K562 (cell line): ENCODE measurements at regions not wholly inside any gene's neighbourhood (a gene's known extent, or its start where the extent isn't known, plus 50 kb on each side); places are given as distances from the start of the nearest gene placed in this dataset.

Experiments used
- ATAC-seq: fragments of 200-7000 bp; cut with Tn5 transposase; 3 replicates; pipeline ENCODE4 v1.9.1; 2020; ENCODE audit warnings: moderate library complexity
- BruUV-seq: library from RNA; stranded (reverse); fragments of 400-500 nt; replicated peaks from 2 replicates; lab custom pipeline; 2021; lab: Mats Ljungman, UMichigan
- CTCF ChIA-PET: fragments of 300-600 bp; formaldehyde crosslinking; extraction: SDS; loops from one replicate; lab custom pipeline; 2021; ENCODE audit warnings: low intra/inter-chr PET ratio; lab: Yijun Ruan, JAX
- POLR2A ChIA-PET: fragments of 300-600, 350-650 bp; sonication (Branson Sonifier 250); formaldehyde crosslinking; extraction: SDS; loops from one replicate; lab custom pipeline; 2021; ENCODE audit warnings: antibody characterized with exemption, inconsistent platforms; lab: Yijun Ruan, JAX
- DNase-seq, 4 experiments: peaks; one replicate each; pipeline versions ENCODE4 v3.0.0 to v3.0.0-alpha.2; 2011 to 2018; ENCODE audit warnings: low spot score in 3 of 4, mixed read lengths in 3 of 4; ENCODE audit errors: extremely low read depth in 1 of 4
- FAIRE-seq: peaks from 2 replicates; lab custom pipeline; 2011; peaks lifted over from hg19 to GRCh38; lab: Jason Lieb, UNC
- H2AFZ ChIP-seq: 2 replicates; pipeline ENCODE4 v1.6.0; 2011; ENCODE audit warnings: low read depth, low read length, control low read depth, inconsistent platforms
- H3K27ac ChIP-seq: fragments of 200-600 bp; 3 replicates; pipeline ENCODE4 v1.8.0; 2011; ENCODE audit warnings: low read depth, mild to moderate bottlenecking, control low read depth, inconsistent platforms, low read length, moderate library complexity, mixed read lengths; ENCODE audit errors: extremely low read depth
- H3K27me3 ChIP-seq, 2 experiments: fragments of 300-600 bp in 1 of 2; 2 replicates in 1 of 2; 3 replicates in 1 of 2; pipeline versions ENCODE4 v1.6.0 to v1.8.0; 2011; ENCODE audit warnings: inconsistent platforms in 2 of 2, low read length in 2 of 2, mild to moderate bottlenecking in 1 of 2, mixed read lengths in 1 of 2, moderate library complexity in 1 of 2; ENCODE audit not compliant: control insufficient read depth in 2 of 2, insufficient read depth in 2 of 2
- H3K36me3 ChIP-seq: fragments of 300-600 bp; 3 replicates; pipeline ENCODE4 v1.8.0; 2011; ENCODE audit warnings: mild to moderate bottlenecking, low read length, inconsistent platforms; ENCODE audit not compliant: control insufficient read depth, insufficient read depth
- H3K4me1 ChIP-seq, 2 experiments: fragments of 200-600 bp in 1 of 2; replicated peaks in 1 of 2; 2 replicates in 1 of 2; 3 replicates in 1 of 2; pipeline versions ENCODE4 v1.5.1 to v1.8.0; 2011; ENCODE audit warnings: inconsistent platforms in 2 of 2, low read length in 2 of 2, mild to moderate bottlenecking in 1 of 2, mixed read lengths in 1 of 2, moderate library complexity in 1 of 2; ENCODE audit not compliant: control insufficient read depth in 2 of 2, insufficient read depth in 2 of 2
- H3K4me2 ChIP-seq: 2 replicates; pipeline ENCODE4 v1.6.1; 2011; ENCODE audit warnings: low read length, control low read depth, inconsistent platforms, mixed read lengths; ENCODE audit not compliant: insufficient read depth
- H3K4me3 ChIP-seq: fragments of 200-600 bp; sonication (generic), shearing (Covaris generic); 2 replicates; pipeline ENCODE4 v1.5.1; 2016; ENCODE audit warnings: control low read depth, inconsistent platforms
- H3K79me2 ChIP-seq: fragments of 200-600 bp; 3 replicates; pipeline ENCODE4 v1.8.0; 2011; ENCODE audit warnings: low read length, inconsistent platforms; ENCODE audit not compliant: control insufficient read depth, insufficient read depth
- H3K9ac ChIP-seq, 2 experiments: 2 replicates each; pipeline versions ENCODE4 v1.6.0 to v1.6.1; 2011; ENCODE audit warnings: low read depth in 2 of 2, low read length in 2 of 2, control low read depth in 1 of 2, inconsistent platforms in 1 of 2, mild to moderate bottlenecking in 1 of 2, mixed read lengths in 1 of 2; ENCODE audit not compliant: insufficient read depth in 1 of 2
- H3K9me1 ChIP-seq: one replicate; pipeline ENCODE4 v1.6.0; 2011; ENCODE audit warnings: inconsistent platforms, mild to moderate bottlenecking, low read length, moderate library complexity; ENCODE audit not compliant: control insufficient read depth, insufficient read depth
- H3K9me3 ChIP-seq: replicated peaks from 2 replicates; pipeline ENCODE4 v1.5.1; 2011; ENCODE audit warnings: low read depth, low read length, inconsistent platforms; ENCODE audit not compliant: control insufficient read depth, insufficient read depth
- H4K20me1 ChIP-seq: replicated peaks from 2 replicates; pipeline ENCODE4 v1.6.1; 2011; ENCODE audit warnings: low read length, inconsistent platforms, mixed read lengths; ENCODE audit not compliant: control insufficient read depth, insufficient read depth
- NFE2 ChIP-seq: IDR thresholded peaks from 2 replicates; pipeline ENCODE4 v1.6.1; 2014; ENCODE audit warnings: antibody characterized with exemption, low read depth
- PHF8 ChIP-seq: fragments of 200-600 bp; sonication (generic); IDR thresholded peaks from 2 replicates; pipeline ENCODE4 v1.6.1; 2012; ENCODE audit warnings: mixed run types, mild to moderate bottlenecking, inconsistent platforms, low read length, moderate library complexity, borderline replicate concordance
- PRPF4 ChIP-seq: fragments of 200-400 bp; formaldehyde crosslinking; IDR thresholded peaks from one replicate; pipeline ENCODE4 v1.6.1; 2017; ENCODE audit warnings: low read length, low read depth, mild to moderate bottlenecking; ENCODE audit not compliant: insufficient read depth, poor library complexity, severe bottlenecking
- WGBS: fragments of 100-300 bp; shearing (Covaris generic); methylation state at CpG from one replicate; pipeline ENCODE4 v1.1.6; 2016; ENCODE audit warnings: low coverage, mixed read lengths; ENCODE audit not compliant: insufficient coverage; ENCODE audit errors: missing lambda C conversion rate; 5-methylcytosine and 5-hydroxymethylcytosine counted together
- in situ Hi-C: fragments of 300-500 bp; cut with MboI; formaldehyde crosslinking; loops from 4 replicates; pipeline ENCODE4 v1.15.0; 2018; ENCODE audit warnings: inconsistent platforms, mixed read lengths
- intact Hi-C: fragments of 100-400 bp; cut with micrococcal nuclease; formaldehyde crosslinking; loops from 2 replicates; pipeline ENCODE4 v1.14.2; 2022
- TF ChIP-seq, protein P1 (sequence below), 2 experiments: fragments of 450-650 bp; conservative IDR thresholded peaks; 2 replicates each; pipeline ENCODE4 v1.6.1; 2017; ENCODE audit warnings: mild to moderate bottlenecking in 2 of 2, moderate library complexity in 2 of 2

DNA sequence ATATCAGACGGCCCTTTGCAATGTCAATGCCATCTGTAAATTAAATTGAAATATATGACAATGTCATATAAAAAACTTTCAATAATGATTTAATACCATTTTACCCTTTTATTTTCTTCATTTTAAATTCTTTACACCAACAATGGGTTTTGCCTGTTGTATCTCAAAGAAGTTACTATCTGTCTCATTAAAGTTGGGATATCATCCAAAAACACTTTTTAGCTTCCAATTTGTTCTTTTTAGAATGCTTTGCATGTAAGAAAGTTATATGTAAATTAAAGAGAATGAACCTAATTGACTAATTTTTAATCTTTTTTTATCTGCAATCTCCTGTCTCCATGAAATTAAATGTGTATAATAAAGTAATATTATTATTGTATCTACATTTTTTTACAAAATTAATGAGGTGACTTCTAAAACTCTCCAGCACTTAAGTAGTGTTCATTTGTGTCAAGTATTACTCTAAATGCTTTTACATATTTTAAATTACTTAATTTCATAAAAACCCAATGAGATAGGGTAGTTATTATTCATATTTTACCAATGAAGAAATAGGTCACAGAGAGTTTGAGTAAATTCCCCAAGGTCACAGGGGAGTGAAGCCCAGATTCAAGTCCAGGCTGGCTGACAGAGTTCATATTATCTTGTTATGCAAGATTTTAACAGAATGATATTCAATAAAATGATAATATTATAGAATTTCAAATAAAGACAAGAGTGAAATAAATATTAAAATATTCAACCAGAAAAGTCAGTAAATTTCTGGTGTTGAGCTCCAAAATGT, 673.0 kb upstream of the FLRT2 start:
- POLR2A ChIA-PET: no interaction called here
- no peaks in the 10 kb centered on the region for H3K79me2 ChIP-seq
- no peak overlapping the region for H2AFZ ChIP-seq
- no TSS peak for BruUV-seq
- 0% methylated on average over 1 of the region's 1 CpG for whole genome bisulfite sequencing
- intact Hi-C loops: no loop called here
- no peaks in the 10 kb centered on the region for H3K9me1 ChIP-seq
- no peaks in the 10 kb centered on the region for H3K36me3 ChIP-seq
- H3K4me1 ChIP-seq: no peaks in the 10 kb centered on the region
- H3K9me3 ChIP-seq: no peaks in the 10 kb centered on the region
- H3K9ac ChIP-seq: no peak overlapping the region
- TF ChIP-seq NFE2: no peak
- no peak for TF ChIP-seq PHF8
- TF ChIP-seq, protein P1, sequence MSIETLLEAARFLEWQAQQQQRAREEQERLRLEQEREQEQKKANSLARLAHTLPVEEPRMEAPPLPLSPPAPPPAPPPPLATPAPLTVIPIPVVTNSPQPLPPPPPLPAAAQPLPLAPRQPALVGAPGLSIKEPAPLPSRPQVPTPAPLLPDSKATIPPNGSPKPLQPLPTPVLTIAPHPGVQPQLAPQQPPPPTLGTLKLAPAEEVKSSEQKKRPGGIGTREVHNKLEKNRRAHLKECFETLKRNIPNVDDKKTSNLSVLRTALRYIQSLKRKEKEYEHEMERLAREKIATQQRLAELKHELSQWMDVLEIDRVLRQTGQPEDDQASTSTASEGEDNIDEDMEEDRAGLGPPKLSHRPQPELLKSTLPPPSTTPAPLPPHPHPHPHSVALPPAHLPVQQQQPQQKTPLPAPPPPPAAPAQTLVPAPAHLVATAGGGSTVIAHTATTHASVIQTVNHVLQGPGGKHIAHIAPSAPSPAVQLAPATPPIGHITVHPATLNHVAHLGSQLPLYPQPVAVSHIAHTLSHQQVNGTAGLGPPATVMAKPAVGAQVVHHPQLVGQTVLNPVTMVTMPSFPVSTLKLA (conservative IDR thresholded peaks at IDR 0.05): no peak
- TF ChIP-seq PRPF4: no peak
- no peak overlapping the region for H3K4me2 ChIP-seq
- no peaks in the 10 kb centered on the region for H4K20me1 ChIP-seq
- no peak overlapping the region for H3K27ac ChIP-seq
- CTCF ChIA-PET: no interaction called here
- in situ Hi-C loops: no loop called here
- H3K4me3 ChIP-seq: no peak overlapping the region
- DNase-seq (no peak), FAIRE-seq (no peak), ATAC-seq (no peak)
- H3K27me3 ChIP-seq: no peaks in the 10 kb centered on the region
